ENCODE measurements at regions not wholly inside any gene's neighbourhood (a gene's known extent, or its start where the extent isn't known, plus 50 kb on each side); places are given as distances from the start of the nearest gene placed in this dataset.

- TF ChIP-seq POLR2A (IDR thresholded peaks at IDR 0.05; ENCODE audit: low read depth, low read length) (no peak), POLR2AphosphoS5 (IDR thresholded peaks at IDR 0.05; ENCODE audit: low read depth, low read length) (no peak), TAF1 (IDR thresholded peaks at IDR 0.05; ENCODE audit: borderline replicate concordance, low read depth, low read length) (no peak)
Measured at GRCh38 chr9:86749894-86750255, 197.4 kb downstream of the GAS1 start.

Data from GM12892 (cell line).